Fibroblast of skin of right quadriceps (primary cell): ENCODE measurements at regions not wholly inside any gene's neighbourhood (a gene's known extent, or its start where the extent isn't known, plus 50 kb on each side); places are given as distances from the start of the nearest gene placed in this dataset.

Experiments used
- DNase-seq: peaks from one replicate; pipeline ENCODE4 v3.0.0-alpha.2; 2013

- no peak for DNase-seq
These were observed 173.7 kb downstream of the KLF12 start for GRCh38 chr13:73960474-73960873.

GRCh38 chr13:73958657-73959397 lies 175.4 kb downstream of the KLF12 start:
- no peak for DNase-seq

DNA sequence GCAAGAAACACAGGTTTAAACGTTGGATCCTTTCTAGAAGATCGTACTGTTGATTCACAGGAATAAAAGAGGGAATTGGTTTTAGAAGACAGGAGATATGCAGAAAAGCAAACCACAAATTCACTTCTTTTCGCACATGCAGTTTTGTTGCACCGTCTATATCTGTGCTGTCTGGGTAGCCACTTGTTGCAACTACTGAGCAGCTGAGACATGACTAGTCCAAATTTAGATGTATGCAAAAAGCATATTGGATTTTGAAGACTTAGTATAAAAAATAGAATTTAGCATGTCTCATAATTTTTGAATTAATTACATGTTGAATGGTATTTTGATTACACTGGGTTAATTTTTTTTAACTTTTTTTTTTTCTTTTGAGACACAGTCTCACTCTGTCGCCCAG lies 176.3 kb downstream of the KLF12 start:
- no peak for DNase-seq

GRCh38 chr13:73956795-73957408 lies 177.3 kb downstream of the KLF12 start:
- DNase-seq, result no peak

- no peak for DNase-seq
These were observed 178.2 kb downstream of the KLF12 start for GRCh38 chr13:73955977-73956500.

GRCh38 chr13:73954808-73955207 lies 179.4 kb downstream of the KLF12 start:
- no peak for DNase-seq

- DNase-seq, result peak; percentile 40
These were observed 181.6 kb downstream of the KLF12 start for GRCh38 chr13:73952648-73953047.

GRCh38 chr13:73948848-73949529 lies 185.2 kb downstream of the KLF12 start:
- no peak for DNase-seq

DNA sequence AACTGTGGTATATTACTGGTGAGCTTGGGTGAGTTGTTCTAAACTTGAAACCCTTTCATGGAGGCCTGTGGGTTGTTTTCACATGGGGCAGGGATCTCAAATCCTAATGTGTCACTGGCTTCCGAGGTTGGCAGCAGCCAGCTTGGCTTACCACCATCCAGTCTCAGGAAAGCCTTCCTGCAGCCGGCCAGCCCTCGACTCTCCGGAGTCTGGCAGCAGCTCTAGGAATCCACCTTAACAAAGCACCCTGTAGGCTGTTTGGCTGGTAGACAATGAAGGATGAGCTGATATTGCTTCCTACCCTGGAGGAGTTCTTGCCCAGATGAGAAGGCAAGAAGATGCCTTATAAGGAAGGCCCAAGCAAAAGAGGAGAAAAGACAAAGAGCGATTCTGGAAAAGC lies 188.3 kb downstream of the KLF12 start:
- no peak for DNase-seq

DNA sequence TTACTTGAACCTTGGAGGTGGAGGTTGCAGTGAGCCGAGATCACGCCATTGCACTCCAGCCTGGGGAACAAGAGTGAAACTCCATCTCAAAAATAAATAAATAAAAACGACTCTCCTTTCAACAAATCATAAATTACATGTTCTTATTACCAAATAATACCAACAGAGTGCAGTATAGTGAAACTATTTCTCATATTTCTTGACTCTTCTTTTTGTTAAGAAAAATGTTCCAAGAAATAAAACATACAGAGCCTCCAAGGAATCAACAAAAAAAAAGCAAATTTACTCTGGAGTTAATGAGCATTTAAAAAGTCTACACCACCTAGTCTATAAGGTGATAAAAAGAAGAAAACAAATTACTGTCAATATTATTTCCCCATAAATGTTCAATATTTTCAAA lies 188.8 kb downstream of the KLF12 start:
- no peak for DNase-seq

DNA sequence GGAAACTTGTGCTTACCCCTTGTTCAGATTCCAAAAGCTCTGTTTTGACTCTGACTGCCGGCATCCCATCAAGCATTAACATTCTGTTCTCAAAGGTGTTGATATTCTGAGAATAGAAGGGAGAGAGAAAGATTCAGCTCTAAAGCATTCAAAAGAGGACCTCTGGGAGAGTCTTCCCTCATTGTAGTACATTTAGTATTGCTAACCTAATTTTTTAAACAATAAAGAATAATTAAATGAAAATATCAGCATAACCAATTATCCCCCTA lies 190.3 kb downstream of the KLF12 start:
- no peak for DNase-seq

DNA sequence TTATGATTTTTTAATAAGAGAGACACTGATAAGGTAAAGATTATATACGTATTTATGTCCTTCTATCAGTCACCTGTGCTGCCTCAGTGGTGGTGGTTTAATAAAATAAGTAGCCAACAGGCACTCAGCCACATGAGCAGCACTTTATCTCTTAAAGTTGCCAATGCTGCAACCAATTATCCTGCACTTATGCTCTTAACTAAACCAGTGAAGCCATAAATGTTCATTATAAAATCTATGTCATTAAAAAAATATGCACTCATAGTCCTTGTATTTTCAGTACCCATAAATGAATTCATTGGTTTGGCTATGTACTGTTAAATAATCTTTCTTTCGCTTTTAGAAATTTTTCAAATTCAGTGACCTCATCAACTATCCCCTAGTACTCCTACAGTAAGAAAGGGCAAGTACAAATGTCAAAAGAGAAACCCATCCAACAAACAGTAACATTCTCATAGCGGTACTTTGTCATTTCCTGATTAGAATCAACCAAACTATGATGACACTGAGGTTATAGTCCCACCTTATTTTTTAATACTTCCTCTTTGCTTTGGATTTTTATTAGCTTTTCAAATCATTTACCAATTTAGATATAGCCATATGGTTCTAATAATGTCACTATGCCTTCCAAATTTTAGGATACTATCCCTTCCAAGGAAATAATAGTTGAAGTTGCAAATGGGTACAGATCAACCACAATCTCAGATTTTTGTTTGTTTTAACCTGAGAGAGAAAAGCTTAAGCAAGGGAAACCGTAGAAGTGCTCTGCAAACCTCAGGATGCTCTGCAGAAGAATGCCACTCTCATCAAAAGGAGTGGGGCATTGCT lies 190.9 kb downstream of the KLF12 start:
- DNase-seq, result no peak

- no peak for DNase-seq
These were observed 192.5 kb downstream of the KLF12 start for GRCh38 chr13:73941752-73942151.

DNA sequence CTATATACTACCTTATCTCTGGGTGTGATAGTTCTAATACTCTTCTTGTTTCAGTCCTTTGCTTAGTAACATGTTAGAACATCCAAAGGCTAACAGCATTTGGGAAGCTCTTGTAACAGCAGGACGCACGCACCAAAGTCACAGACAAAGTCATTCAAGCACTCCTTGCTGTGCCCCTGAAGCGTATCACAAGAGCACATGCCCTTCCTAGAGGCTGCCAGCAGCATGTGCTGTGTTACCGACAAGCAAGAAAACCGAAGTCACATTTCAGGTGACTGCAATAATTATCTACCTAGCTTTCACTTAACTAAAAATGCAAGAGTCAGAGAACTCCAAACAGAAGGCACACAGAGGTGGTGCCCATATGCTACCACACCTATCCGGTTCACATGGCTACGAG lies 194.1 kb downstream of the KLF12 start:
- no peak for DNase-seq

DNA sequence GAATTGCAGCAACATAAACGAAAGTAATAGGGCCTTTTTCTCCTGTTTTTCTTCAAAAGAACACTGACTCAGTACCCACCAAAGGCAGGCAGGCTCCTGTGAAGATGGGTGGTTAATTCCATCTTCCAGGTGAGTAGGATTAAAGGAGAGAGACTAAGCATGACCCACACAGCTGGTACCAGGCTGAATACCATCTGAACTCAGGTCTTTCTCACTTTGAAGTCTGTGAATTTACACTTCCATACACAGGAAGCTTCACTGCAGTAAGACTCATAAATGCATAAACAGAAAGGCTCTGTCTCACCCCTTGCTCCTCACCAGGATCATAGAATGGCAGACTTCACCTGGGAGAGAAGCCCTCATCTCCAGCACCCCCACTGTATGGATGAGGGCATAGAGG lies 194.6 kb downstream of the KLF12 start:
- no peak for DNase-seq

DNA sequence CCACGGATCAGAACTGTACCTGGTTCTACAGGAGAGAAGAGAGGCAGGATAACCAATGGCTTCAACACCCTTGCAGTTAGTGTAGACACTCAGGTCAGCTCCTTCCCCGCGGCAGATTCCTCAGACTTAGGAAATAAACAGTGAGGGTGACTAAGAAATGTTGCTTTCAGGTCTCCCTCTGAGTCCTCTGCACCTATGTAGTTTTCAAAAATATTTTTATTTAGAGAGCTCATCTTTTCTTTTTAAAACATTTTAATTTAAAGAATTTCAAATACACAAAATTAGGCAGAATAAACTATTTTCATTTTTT lies 195.2 kb downstream of the KLF12 start:
- DNase-seq, result no peak

DNA sequence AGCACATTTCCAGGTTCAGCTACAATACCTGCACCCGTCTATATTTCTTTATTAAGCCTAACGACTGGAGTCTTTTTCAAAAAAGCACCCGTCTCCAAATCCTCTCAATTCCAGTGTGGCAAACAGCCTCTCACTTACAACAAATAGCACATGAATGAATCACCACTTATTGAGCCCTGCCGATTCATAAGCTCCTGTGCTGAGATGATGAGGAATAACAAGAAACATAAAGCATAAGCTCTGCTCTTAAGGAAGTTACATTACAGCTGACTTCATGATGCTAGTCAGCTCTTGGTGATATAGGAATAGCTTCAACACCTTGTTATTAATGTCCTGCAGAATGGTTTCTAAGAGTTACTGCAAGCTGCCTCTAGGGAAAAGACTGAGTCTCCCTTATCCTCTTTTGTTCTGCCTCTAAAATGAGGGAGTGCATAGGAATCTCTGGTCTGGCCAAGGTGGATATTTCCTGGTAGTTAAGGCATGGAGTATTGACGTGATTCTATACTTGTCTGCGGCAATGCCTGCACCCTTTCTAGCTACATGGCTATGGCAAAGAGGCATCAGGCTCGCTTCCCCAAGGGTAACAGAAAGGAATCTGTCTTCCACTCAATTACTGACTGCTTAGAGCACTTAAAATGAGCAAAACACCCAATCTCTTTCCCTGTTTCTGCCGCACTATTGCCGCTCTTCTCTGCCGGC lies 195.7 kb downstream of the KLF12 start:
- peak; percentile 92 for DNase-seq

GRCh38 chr13:73937441-73937840 lies 196.8 kb downstream of the KLF12 start:
- DNase-seq, result no peak

DNA sequence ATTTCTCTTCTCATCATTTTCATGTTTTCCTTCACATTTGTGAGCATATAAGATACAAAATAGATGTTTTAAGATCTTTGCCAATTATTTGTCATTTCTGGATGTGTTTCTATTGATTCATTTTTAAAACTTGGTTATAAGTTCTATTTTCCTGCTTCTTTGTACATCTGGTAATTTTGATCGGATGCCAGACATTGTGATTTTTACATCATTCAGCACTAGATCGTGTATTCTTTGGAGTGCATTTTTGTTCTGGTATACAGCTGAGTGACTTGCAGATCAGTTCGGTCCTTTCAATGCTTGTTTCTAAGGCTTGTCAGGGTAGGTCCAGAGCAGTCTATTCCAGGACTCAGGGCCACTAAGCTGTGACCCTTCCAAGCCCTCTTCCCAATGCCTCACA lies 198.2 kb downstream of the KLF12 start:
- DNase-seq, result no peak

GRCh38 chr13:73934771-73935170 lies 199.4 kb downstream of the KLF12 start:
- no peak for DNase-seq

- DNase-seq, result no peak
These were observed 200.0 kb downstream of the KLF12 start for GRCh38 chr13:73934215-73934641.

GRCh38 chr13:73933795-73934194 lies 200.4 kb downstream of the KLF12 start:
- no peak for DNase-seq

DNA sequence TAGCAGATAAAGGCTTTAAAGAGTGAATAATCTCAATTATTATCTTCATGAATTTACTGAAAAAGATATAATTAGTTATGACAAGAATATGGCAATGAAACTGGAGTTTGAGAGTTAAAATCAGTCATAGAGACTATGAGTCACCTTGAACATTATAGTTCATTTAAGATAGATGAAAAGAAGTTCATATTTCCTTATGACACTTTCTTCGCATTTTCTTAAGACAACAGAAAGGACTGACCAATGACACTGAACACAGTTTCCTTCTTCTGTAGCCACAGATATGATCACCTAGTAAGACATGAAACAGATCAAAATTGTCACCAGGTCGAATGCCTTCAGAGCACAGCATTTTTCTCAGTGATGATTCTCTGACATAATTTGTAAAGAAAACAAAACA lies 202.1 kb downstream of the KLF12 start:
- DNase-seq, result no peak
